GM06990 (cell line): ENCODE measurements at regions not wholly inside any gene's neighbourhood (a gene's known extent, or its start where the extent isn't known, plus 50 kb on each side); places are given as distances from the start of the nearest gene placed in this dataset.

Experiments
- DNase-seq: peaks from one replicate; pipeline ENCODE4 v3.0.0-alpha.2; 2011; ENCODE audit not compliant: insufficient read length; ENCODE audit errors: extremely low read depth
- H3K27me3 ChIP-seq: replicated peaks from 2 replicates; pipeline ENCODE4 v1.6.0; 2011; ENCODE audit warnings: low read length; ENCODE audit not compliant: control insufficient read depth, insufficient read depth
- H3K36me3 ChIP-seq: 2 replicates; pipeline ENCODE4 v1.5.1; 2011; ENCODE audit warnings: low read length; ENCODE audit not compliant: control insufficient read depth, insufficient read depth
- H3K4me3 ChIP-seq: replicated peaks from 2 replicates; pipeline ENCODE4 v1.5.1; 2011; ENCODE audit warnings: low read depth, mild to moderate bottlenecking, control low read depth, low read length
- TF ChIP-seq, protein P1 (sequence below): IDR thresholded peaks from 2 replicates; pipeline ENCODE4 v1.5.1; 2011; ENCODE audit warnings: low read length, control low read depth, mild to moderate bottlenecking, inconsistent platforms; ENCODE audit not compliant: insufficient read depth, poor library complexity, severe bottlenecking

DNA sequence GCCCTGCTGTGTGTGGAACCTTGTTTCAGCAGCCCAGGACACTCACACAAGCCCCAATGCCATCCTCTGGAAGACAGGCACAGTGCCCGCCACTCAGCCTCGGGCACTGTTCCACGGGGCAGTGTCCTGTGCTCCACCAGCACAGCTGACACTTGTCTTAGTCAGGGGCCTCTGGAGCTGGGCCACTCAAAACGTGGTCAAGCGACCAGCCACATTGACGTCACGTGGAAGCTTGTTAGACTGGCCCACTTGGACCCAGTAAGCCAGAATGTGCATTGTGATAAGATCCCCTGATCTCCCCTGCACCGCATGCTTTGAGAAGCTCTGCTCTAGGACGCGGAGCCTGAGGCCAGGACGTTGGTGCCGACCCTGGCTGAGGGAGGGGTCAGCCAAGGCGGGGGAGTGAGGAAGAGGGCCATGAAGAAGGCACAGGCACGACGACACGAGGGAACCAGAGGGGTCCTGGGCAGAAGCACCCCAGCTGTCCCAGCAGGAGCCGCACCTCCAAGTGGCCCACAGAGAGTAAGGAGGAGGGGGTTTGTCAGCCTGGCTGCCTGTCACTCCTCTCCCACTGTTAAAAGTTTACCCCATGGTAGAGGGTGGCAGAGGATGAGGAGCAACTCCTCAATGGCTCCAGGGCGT is 64.6 kb downstream of the LINC01488 start:
- no peak for DNase-seq
- H3K36me3 ChIP-seq, result no peaks in the 10 kb centered on the region
- peaks cover 1% of the 10 kb centered on the region; the same call in 1 of the 2 replicates for H3K27me3 ChIP-seq
- H3K4me3 ChIP-seq, result no peak overlapping the region
- TF ChIP-seq, protein P1, sequence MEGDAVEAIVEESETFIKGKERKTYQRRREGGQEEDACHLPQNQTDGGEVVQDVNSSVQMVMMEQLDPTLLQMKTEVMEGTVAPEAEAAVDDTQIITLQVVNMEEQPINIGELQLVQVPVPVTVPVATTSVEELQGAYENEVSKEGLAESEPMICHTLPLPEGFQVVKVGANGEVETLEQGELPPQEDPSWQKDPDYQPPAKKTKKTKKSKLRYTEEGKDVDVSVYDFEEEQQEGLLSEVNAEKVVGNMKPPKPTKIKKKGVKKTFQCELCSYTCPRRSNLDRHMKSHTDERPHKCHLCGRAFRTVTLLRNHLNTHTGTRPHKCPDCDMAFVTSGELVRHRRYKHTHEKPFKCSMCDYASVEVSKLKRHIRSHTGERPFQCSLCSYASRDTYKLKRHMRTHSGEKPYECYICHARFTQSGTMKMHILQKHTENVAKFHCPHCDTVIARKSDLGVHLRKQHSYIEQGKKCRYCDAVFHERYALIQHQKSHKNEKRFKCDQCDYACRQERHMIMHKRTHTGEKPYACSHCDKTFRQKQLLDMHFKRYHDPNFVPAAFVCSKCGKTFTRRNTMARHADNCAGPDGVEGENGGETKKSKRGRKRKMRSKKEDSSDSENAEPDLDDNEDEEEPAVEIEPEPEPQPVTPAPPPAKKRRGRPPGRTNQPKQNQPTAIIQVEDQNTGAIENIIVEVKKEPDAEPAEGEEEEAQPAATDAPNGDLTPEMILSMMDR, result no peak

DNA sequence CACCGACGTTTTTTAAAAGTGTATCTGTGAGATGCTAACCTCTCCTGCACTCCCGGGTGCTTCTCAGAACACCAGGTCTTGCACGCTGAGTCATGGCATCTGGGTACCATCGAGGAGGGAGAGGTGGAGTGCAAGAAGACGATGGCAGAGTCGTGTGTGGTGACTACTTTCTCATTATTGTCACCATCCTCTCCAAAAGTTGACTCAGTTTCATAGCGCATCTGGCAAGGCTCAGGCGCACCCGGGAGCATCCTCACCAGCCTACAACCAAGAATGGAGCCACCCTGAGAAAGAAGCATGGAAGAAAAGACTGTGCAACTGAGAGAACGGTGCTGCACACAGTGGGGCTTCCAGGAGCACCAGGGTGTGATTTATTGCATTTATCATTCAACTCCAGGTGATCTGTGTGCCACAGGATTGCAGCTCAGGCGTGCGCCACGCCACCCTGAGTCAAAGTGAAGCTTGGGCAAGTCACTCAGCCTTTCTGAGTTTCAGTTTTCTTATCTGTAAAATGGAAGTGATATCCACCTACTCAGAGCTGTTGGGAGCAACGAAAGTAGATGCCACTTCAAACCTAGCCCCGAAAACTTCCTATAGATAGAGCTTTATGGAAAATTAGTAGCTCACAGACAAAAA is 65.4 kb downstream of the LINC01488 start:
- Histone ChIP-seq H3K36me3 (no peaks in the 10 kb centered on the region), H3K27me3 (0 out of 2 replicates have a peak, but pooled peaks cover 1% of the 10 kb centered on the region), H3K4me3 (no peak overlapping the region)
- TF ChIP-seq, protein P1, result peak; percentile 4
- no peak for DNase-seq

DNA sequence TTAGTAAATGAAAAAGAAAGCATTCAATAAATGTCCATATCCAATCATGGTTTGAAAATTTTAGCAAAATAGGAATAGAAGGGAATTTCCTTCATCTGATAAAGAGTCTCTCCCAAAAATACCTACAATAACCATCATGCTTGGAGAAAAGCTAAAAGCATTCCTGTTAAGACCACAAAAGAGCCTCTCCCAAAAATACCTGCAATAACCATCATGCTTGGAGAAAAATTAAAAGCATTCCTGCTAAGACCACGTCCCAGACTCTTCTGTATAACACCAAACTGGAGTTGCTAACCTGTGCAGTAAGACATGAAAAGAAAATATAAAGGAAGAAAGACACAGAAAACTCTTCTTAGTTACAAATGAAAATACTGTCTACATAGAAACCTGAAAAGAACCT is 69.4 kb downstream of the LINC01488 start:
- TF ChIP-seq, protein P1, result no peak
- Histone ChIP-seq H3K36me3 (no peaks in the 10 kb centered on the region), H3K4me3 (no peak overlapping the region), H3K27me3 (no peaks in the 10 kb centered on the region; the same call in none of the 2 replicates)
- no peak for DNase-seq

DNA sequence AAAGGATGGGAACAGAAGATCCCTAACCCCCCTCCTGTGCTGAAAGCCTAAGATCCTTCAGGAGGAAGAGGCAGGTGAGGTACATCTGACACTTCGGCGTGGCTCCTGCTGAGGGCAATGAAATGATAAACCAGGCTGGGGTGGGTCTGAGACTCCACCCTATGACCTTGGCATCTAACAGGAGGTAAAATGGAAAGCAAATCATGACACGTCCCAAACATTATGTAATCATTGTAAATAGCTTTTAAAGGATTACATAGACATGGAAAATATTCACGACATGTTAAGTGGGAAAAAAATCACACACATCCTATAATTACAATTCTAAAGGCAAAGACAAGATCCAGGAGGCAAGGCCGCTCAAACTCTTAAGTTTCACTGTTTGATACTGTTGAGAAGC is 70.5 kb downstream of the LINC01488 start:
- TF ChIP-seq, protein P1, result no peak
- no peak overlapping the region for H3K4me3 ChIP-seq
- H3K36me3 ChIP-seq, result no peaks in the 10 kb centered on the region
- DNase-seq, result no peak
- no peaks in the 10 kb centered on the region; the same call in none of the 2 replicates for H3K27me3 ChIP-seq

DNA sequence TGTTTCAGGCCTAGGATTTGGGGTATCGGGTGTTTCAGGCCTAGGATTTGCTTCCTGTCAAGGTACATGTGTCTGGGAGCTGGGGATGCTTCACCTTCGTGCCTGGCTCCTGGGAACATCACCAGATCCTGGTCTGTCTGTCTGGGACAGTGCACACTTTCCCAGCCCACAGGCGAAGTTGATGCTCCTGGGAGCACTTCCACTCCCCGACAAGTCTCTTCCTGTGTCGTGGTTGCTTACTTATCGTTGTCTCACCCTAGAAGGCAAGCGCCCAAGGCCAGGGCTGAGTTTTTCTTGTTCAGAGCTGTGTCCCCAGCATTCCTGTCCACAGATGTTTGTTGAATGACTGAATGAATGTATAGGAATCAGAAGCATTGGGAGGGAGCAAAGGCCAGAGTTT is 71.5 kb downstream of the LINC01488 start:
- TF ChIP-seq, protein P1, result no peak
- DNase-seq, result no peak
- H3K4me3 ChIP-seq, result no peak overlapping the region
- no peaks in the 10 kb centered on the region for H3K36me3 ChIP-seq
- no peaks in the 10 kb centered on the region; the same call in none of the 2 replicates for H3K27me3 ChIP-seq
